ENCODE measurements at regions not wholly inside any gene's neighbourhood (a gene's known extent, or its start where the extent isn't known, plus 50 kb on each side); places are given as distances from the start of the nearest gene placed in this dataset.

DNA sequence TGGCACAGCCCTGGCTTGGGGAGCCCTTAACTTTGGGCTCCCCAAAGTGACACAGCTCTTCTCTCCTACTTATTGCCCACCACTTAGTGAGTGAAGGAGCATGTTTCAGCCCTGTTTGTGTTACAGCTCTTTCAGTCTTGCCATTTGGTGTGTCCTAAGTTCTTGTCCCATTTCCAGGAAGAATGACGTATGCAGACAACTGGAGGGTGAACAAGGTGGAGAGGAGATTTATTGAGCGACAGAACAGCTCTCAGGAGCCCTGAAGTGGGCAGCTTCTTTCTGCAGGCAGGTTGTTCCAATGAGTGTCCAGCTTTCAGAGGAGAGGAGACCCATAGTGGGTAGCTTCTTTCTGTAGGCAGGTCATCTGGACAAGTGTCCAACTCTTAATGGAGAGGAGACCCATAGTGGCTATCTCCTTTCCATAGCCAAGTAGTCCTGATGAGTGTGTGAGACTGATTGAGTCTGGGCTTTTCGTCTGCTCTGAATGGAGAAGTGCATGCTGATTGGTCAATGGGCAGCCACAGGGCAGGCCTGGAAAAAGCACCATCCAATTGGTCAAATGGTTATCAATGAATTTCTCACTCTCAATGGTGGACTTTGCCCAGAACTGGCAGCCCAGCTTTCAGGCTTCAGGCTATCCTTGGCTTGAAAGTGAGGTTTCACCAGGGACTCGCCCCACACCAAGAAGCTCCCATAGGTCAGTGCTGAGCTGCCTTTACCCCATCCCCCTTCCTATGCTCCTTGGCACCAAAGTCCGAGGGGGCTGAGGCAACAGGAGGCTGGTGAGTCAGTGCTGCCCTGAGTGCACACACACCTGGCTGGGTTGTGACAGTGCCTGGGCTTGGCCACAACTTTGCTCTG, 688.2 kb downstream of the NYAP2 start:
- TF ChIP-seq, protein P1, sequence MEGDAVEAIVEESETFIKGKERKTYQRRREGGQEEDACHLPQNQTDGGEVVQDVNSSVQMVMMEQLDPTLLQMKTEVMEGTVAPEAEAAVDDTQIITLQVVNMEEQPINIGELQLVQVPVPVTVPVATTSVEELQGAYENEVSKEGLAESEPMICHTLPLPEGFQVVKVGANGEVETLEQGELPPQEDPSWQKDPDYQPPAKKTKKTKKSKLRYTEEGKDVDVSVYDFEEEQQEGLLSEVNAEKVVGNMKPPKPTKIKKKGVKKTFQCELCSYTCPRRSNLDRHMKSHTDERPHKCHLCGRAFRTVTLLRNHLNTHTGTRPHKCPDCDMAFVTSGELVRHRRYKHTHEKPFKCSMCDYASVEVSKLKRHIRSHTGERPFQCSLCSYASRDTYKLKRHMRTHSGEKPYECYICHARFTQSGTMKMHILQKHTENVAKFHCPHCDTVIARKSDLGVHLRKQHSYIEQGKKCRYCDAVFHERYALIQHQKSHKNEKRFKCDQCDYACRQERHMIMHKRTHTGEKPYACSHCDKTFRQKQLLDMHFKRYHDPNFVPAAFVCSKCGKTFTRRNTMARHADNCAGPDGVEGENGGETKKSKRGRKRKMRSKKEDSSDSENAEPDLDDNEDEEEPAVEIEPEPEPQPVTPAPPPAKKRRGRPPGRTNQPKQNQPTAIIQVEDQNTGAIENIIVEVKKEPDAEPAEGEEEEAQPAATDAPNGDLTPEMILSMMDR (IDR thresholded peaks at IDR 0.05) = no peak

DNA sequence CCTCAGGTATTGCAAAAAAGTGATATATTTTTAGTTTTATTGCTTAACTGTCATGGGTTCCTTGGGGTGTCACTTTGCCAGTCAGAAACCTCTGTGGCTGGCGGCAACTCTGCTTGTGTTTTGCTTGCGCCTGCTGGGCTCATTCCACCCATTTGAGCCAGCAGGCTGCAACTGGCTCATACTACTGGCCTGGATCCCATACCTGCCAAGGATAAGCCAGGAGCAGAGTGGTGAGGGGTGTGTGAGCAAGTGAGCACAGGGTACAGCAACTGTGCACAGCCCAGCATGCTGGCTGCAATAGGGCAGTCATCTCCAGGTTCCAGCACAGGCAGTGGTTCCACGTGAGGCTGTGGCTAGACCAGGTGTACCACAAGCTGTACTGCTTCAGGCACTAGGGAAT, 687.5 kb downstream of the NYAP2 start:
- TF ChIP-seq, protein P1 (IDR thresholded peaks at IDR 0.05) = no peak

DNA sequence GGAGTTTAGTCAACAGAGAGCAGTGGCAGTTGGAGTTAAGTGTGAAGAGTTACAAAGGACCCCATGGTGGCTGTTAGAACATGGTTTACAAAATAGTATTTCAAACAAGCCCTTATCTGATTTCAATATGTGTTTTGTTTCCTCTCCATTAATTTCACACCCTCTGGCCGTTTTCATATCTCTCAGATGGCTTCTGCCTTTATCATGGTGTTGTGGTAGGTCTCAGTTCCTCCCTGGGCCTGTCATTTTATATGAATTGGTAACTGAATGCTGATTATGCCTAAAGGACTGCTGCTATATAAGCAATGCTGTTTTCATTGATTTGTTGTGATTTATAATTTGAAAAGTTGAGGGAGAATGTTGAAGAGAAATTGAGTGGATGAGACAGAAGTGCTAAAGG, 686.7 kb downstream of the NYAP2 start:
- TF ChIP-seq, protein P1 (IDR thresholded peaks at IDR 0.05) = no peak

DNA sequence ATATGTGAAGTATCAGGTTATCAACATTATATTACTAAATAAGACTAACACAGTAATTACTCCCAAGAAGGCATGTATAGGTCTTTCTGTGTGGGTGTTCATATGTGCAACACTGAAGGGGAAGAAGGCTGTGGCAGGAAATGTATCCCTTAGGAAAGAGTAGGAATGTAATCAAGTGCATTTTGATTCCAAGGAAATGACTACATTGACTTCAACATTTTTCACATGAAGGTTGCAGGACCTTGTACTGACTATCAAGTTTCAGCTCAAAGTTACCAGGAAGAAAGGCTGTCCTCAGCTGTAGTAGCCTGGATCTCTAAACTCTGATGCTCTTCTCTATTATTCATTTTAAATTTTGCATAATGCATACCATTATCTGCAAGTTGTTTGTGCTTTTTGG, 680.8 kb downstream of the NYAP2 start:
- TF ChIP-seq, protein P1 (IDR thresholded peaks at IDR 0.05) = no peak

DNA sequence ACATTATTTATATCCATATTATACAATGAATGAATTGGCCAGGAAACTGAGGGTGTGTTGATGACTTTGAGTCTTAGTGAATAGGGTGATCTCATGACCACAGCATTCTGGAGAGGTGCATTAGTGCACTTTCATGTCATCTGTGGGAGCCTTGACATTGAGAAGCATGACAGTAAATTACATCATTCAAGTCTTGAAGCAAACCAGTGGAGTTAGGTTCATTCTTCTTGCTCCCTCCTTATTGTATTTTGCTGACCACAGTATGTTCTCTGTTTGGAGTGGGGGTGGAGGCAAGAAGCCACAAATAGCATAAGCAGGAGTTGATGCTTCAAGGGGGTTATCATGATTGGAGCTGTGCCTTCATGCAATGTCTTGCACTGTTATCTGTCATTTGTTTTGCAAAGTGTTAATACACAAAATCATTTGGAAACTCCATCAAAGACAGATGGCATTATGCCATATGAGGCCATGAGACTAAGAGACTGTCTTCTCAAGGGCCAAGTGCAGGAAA, 680.2 kb downstream of the NYAP2 start:
- TF ChIP-seq, protein P1 (IDR thresholded peaks at IDR 0.05) = no peak

DNA sequence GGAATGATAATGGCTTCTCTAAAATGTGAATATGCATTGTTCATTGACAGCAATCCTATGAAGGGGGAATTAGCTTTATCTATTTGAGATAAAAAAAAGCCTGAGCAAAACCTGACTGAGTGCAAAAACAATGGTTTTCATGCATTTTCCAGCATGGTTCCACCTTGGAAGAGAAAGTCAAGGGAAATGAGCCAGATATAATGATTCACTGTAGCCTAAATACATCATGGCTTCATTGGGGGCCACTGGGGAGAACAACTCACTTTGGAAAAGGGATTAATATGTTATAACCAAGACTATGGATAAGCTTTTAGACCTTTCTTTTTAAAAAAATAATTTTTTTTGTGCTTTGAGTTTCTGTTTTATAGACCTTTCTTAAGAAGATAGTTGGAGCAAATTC, 679.7 kb downstream of the NYAP2 start:
- TF ChIP-seq, protein P1 (IDR thresholded peaks at IDR 0.05) = no peak

DNA sequence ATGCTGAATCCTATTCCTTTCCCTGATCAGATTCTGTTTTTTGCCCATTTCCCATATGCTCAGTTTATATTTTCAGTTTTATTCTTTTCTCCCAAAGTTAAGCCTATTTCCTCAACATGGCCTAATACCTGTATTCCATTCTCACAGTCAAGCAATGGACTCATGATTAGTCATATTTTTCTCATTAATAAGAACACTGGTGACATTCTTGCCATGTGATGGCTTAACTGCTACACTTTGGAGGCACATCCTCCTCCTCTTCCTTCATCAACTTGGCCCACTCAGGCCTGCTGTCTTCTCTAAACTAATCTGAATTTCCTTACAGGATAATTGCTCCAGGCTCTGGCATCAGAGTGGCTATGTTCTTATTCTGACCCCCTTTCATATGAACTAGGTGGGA, 679.2 kb downstream of the NYAP2 start:
- TF ChIP-seq, protein P1 (IDR thresholded peaks at IDR 0.05) = no peak
